CD4-positive, CD25-positive, alpha-beta regulatory T cell (primary cell): ENCODE measurements at regions not wholly inside any gene's neighbourhood (a gene's known extent, or its start where the extent isn't known, plus 50 kb on each side); places are given as distances from the start of the nearest gene placed in this dataset.
A peak's percentile ranks its signal among the peaks of the same experiment; 100 is the strongest.

Experiments used
- ATAC-seq, 2 donors: fragments of 150-1000 bp; cut with Tn5 transposase; one replicate each; pipeline ENCODE4 v1.10.0; 2021; ENCODE audit warnings: low read depth in 2 of 2, moderate number of reproducible peaks in 2 of 2, moderate library complexity in 1 of 2
- DNase-seq, 3 donors: peaks; one replicate each; pipeline versions ENCODE4 v3.0.0 to v3.0.0-alpha.2; 2012 to 2022; ENCODE audit warnings: mixed read lengths in 1 of 3
- H3K27ac ChIP-seq: one replicate; pipeline ENCODE4 v1.7.0; 2013; ENCODE audit warnings: mild to moderate bottlenecking, low read length; ENCODE audit not compliant: insufficient read depth, poor library complexity, severe bottlenecking
- H3K27me3 ChIP-seq: one replicate; pipeline ENCODE4 v1.7.0; 2013; ENCODE audit warnings: low read length; ENCODE audit not compliant: control insufficient read depth, insufficient read depth
- H3K36me3 ChIP-seq: one replicate; pipeline ENCODE4 v1.7.0; 2013; ENCODE audit warnings: mild to moderate bottlenecking, low read length, moderate library complexity; ENCODE audit not compliant: control insufficient read depth, insufficient read depth
- H3K4me1 ChIP-seq: 2 replicates; pipeline ENCODE4 v1.7.0; 2013; ENCODE audit warnings: mild to moderate bottlenecking, low read length; ENCODE audit not compliant: insufficient read depth, control insufficient read depth, poor library complexity, severe bottlenecking
- H3K4me3 ChIP-seq: one replicate; pipeline ENCODE4 v1.7.0; 2013; ENCODE audit warnings: low read depth, mild to moderate bottlenecking, low read length, moderate library complexity
- H3K9me3 ChIP-seq, 2 experiments: 1 replicate in 1 of 2; 2 replicates in 1 of 2; pipeline ENCODE4 v1.7.0; 2013; ENCODE audit warnings: low read length in 2 of 2, mild to moderate bottlenecking in 1 of 2, moderate library complexity in 1 of 2; ENCODE audit not compliant: control insufficient read depth in 2 of 2
- H3K27ac Mint-ChIP-seq, 3 donors: one replicate each; pipeline ENCODE4 v1.8.0; 2020 to 2022; ENCODE audit warnings: mild to moderate bottlenecking in 3 of 3, mixed read lengths in 3 of 3, moderate library complexity in 2 of 3
- H3K27me3 Mint-ChIP-seq: one replicate; pipeline ENCODE4 v1.8.0; 2022; ENCODE audit warnings: mild to moderate bottlenecking, mixed read lengths
- H3K36me3 Mint-ChIP-seq: one replicate; pipeline ENCODE4 v1.8.0; 2020; ENCODE audit warnings: mixed read lengths
- H3K4me1 Mint-ChIP-seq, 4 donors: one replicate each; pipeline ENCODE4 v1.8.0; 2020 to 2022; ENCODE audit warnings: mixed read lengths in 4 of 4, mild to moderate bottlenecking in 1 of 4
- H3K4me3 Mint-ChIP-seq, 4 donors: one replicate each; pipeline ENCODE4 v1.8.0; 2020 to 2022; ENCODE audit warnings: mild to moderate bottlenecking in 4 of 4, mixed read lengths in 4 of 4, moderate library complexity in 3 of 4
- H3K9me3 Mint-ChIP-seq, 7 donors: one replicate each; pipeline ENCODE4 v1.8.0; 2020 to 2022; ENCODE audit warnings: mixed read lengths in 7 of 7, mild to moderate bottlenecking in 3 of 7, moderate library complexity in 2 of 7

GRCh38 chr16:82231008-82231787 is 61.2 kb upstream of the MPHOSPH6 start:
- Histone ChIP-seq H3K27ac (no peak overlapping the region), H3K4me1 (no peaks in the 10 kb centered on the region), H3K9me3 (no peaks in the 10 kb centered on the region), H3K27me3 (no peaks in the 10 kb centered on the region), H3K36me3 (no peaks in the 10 kb centered on the region), H3K4me3 (no peak overlapping the region)
- no peaks in the 10 kb centered on the region for H3K27me3 Mint-ChIP-seq
- no peak overlapping the region for H3K27ac Mint-ChIP-seq
- no peaks in the 10 kb centered on the region for H3K36me3 Mint-ChIP-seq
- DNase-seq (no peak), ATAC-seq (no peak)
- no peak overlapping the region for H3K4me3 Mint-ChIP-seq
- no peaks in the 10 kb centered on the region for H3K9me3 Mint-ChIP-seq
- H3K4me1 Mint-ChIP-seq: no peaks in the 10 kb centered on the region

GRCh38 chr16:82229800-82230619 is 60.0 kb upstream of the MPHOSPH6 start:
- Histone ChIP-seq H3K36me3 (no peaks in the 10 kb centered on the region), H3K4me3 (no peak overlapping the region), H3K27me3 (no peaks in the 10 kb centered on the region), H3K27ac (no peak overlapping the region), H3K4me1 (no peaks in the 10 kb centered on the region), H3K9me3 (no peaks in the 10 kb centered on the region)
- Mint-ChIP-seq H3K4me1 (no peaks in the 10 kb centered on the region), H3K27ac (no peak overlapping the region), H3K36me3 (no peaks in the 10 kb centered on the region), H3K27me3 (no peaks in the 10 kb centered on the region), H3K4me3 (no peak overlapping the region), H3K9me3 (no peaks in the 10 kb centered on the region)
- ATAC-seq (no peak), DNase-seq (peak; percentile 33 to 54 (median 37))

GRCh38 chr16:82226327-82226726 is 56.3 kb upstream of the MPHOSPH6 start:
- Histone ChIP-seq H3K36me3 (no peaks in the 10 kb centered on the region), H3K4me1 (no peaks in the 10 kb centered on the region), H3K9me3 (no peaks in the 10 kb centered on the region), H3K27ac (no peak overlapping the region), H3K4me3 (no peak overlapping the region), H3K27me3 (no peaks in the 10 kb centered on the region)
- Mint-ChIP-seq H3K4me1 (no peaks in the 10 kb centered on the region), H3K9me3 (peaks cover 0 to 4% (median 0%) of the 10 kb centered on the region in 7 donors), H3K27me3 (no peaks in the 10 kb centered on the region), H3K4me3 (no peak overlapping the region), H3K27ac (no peak overlapping the region), H3K36me3 (no peaks in the 10 kb centered on the region)
- no peak for DNase-seq
- ATAC-seq: no peak

GRCh38 chr16:82224821-82225220 is 54.8 kb upstream of the MPHOSPH6 start:
- Histone ChIP-seq H3K27ac (no peak overlapping the region), H3K4me1 (no peaks in the 10 kb centered on the region), H3K27me3 (no peaks in the 10 kb centered on the region), H3K9me3 (no peaks in the 10 kb centered on the region), H3K4me3 (no peak overlapping the region), H3K36me3 (no peaks in the 10 kb centered on the region)
- DNase-seq: no peak
- Mint-ChIP-seq H3K9me3 (peaks cover 0 to 4% (median 0%) of the 10 kb centered on the region in 7 donors), H3K4me3 (no peak overlapping the region), H3K36me3 (no peaks in the 10 kb centered on the region), H3K27ac (no peak overlapping the region), H3K4me1 (no peaks in the 10 kb centered on the region), H3K27me3 (no peaks in the 10 kb centered on the region)
- ATAC-seq: no peak

GRCh38 chr16:82220541-82220940 is 50.5 kb upstream of the MPHOSPH6 start:
- DNase-seq (no peak), ATAC-seq (no peak)
- Mint-ChIP-seq H3K36me3 (no peaks in the 10 kb centered on the region), H3K4me3 (no peak overlapping the region), H3K27me3 (no peaks in the 10 kb centered on the region), H3K27ac (no peak overlapping the region), H3K9me3 (peaks cover 0 to 4% (median 0%) of the 10 kb centered on the region in 7 donors), H3K4me1 (no peaks in the 10 kb centered on the region)
- Histone ChIP-seq H3K4me1 (no peaks in the 10 kb centered on the region), H3K36me3 (no peaks in the 10 kb centered on the region), H3K4me3 (no peak overlapping the region), H3K27ac (no peak overlapping the region), H3K27me3 (no peaks in the 10 kb centered on the region), H3K9me3 (no peaks in the 10 kb centered on the region)
